ENCODE measurements at regions not wholly inside any gene's neighbourhood (a gene's known extent, or its start where the extent isn't known, plus 50 kb on each side); places are given as distances from the start of the nearest gene placed in this dataset.

DNA sequence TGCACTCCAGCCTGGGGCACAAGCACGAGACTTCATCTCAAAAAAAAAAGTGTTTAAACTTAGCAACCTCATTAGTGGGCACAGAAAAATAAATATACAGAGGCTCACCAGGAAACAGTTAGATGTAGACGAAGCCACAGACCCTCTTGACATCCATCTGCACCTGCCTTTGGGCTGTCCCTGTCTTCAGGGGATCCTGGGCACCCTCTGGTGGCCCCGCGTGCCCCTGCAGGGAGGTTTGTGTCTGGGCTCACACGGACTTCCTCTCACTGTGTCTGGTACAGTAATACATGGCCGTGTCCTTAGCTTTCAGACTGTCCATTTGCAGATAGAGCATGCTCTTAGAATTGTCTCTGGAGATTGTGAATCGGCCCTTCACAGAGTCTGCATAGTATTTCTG lies 916.5 kb downstream of the TMEM121 start:
- TF ChIP-seq, protein P1, sequence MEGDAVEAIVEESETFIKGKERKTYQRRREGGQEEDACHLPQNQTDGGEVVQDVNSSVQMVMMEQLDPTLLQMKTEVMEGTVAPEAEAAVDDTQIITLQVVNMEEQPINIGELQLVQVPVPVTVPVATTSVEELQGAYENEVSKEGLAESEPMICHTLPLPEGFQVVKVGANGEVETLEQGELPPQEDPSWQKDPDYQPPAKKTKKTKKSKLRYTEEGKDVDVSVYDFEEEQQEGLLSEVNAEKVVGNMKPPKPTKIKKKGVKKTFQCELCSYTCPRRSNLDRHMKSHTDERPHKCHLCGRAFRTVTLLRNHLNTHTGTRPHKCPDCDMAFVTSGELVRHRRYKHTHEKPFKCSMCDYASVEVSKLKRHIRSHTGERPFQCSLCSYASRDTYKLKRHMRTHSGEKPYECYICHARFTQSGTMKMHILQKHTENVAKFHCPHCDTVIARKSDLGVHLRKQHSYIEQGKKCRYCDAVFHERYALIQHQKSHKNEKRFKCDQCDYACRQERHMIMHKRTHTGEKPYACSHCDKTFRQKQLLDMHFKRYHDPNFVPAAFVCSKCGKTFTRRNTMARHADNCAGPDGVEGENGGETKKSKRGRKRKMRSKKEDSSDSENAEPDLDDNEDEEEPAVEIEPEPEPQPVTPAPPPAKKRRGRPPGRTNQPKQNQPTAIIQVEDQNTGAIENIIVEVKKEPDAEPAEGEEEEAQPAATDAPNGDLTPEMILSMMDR (IDR thresholded peaks at IDR 0.05) = no peak
- TF ChIP-seq POLR2A (IDR thresholded peaks at IDR 0.05) = no peak
